ENCODE measurements at regions not wholly inside any gene's neighbourhood (a gene's known extent, or its start where the extent isn't known, plus 50 kb on each side); places are given as distances from the start of the nearest gene placed in this dataset.
"Not testable (repeated sequence)": the region's sequence is repeated elsewhere in the genome, so short reads cannot be mapped to it uniquely, and the experiment has no call there.

DNA sequence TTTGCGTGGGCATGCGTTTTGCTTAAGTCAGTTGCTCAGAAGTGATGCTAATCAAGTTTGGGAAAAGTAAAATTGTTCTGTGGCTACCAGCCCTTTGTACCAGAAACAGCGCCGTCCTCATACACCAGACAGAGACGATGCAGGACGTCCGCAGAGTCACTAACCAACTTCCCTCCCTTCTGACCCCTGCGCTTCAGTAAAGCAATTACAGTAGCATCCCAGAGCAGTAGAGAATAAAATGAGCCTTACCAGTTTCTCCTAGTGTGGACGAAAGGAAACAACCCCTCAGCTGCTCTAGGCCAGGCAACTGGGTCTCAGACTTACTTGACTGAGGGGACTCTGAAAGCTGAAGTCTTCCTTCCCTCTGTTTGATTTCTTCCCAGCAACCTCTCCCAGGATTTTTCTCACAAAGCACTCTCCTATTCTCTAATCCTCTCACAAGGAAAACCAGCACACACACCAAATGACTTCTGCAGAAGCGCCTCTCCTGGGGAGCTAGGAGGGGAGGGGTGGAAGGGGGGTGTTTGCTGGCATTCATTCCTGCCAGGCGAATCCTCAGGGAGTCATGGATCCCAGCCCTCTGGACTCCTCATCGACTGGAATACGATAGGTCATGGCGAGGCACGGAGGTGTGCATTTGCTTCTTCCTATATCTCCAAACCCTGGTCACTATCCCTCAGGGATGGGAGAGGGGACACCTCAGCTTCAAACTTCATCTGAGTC lies 56.0 kb upstream of the MID1 start:
- no peak for DNase-seq (ENCODE audit: low spot score)

DNA sequence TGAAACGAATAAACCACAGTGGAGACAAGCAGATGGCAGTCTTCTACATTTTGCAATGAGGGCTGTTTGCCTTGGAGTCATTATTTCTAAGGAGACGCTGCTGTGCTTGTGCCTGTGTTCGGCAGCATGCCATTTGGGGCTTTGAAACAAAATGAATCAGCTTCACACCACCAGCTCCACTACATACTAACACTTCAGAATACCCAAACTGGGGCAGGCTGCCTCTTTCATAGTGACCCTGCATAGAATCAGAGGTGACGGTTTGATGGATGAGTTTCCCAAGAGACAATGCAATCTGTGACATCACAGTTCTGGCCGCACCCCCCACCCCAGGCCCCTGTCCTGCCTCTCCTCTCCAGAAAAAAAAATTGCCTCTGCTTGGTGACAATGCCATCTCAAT lies 57.1 kb upstream of the MID1 start:
- DNase-seq (ENCODE audit: low spot score), result no peak

DNA sequence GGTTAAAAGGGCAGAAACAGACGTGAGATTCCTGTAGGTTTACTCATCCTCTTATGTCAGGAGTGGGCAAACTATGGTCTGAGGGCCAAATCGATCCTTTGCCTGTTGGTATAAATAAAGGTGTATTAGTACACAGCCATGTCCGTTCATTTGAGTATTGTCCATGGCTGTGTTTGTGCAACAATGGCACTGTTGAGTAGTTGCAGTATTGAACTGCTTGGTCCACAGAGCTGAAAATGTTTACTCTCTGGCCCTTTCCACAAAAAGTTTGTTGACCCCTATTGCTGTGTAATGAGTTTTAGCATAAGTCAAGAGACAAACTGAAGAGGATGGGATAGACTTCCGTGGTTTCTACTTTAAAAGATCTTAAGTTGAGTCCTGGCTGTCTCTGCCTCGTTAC lies 59.0 kb upstream of the MID1 start:
- no peak for DNase-seq (ENCODE audit: low spot score)

DNA sequence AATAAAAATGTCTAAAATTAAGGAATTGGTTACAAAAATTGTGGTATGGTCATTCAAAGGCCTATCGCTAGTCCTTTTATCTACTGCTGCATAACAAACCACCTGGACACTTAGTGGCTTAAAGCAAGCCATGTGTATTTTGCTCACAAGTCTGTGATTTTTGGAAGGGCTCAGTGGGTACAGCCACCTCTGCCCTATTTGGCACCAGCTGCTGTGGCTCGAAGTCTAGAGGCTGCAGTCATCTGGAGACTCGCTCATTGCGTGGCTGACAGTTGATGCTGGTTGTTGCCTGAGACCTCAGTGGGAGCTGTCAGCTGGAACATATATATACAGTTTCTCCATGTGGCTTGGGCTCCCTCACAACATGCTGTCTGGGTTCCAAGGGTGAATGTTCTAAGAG lies 60.8 kb upstream of the MID1 start:
- no peak for DNase-seq (ENCODE audit: low spot score)

DNA sequence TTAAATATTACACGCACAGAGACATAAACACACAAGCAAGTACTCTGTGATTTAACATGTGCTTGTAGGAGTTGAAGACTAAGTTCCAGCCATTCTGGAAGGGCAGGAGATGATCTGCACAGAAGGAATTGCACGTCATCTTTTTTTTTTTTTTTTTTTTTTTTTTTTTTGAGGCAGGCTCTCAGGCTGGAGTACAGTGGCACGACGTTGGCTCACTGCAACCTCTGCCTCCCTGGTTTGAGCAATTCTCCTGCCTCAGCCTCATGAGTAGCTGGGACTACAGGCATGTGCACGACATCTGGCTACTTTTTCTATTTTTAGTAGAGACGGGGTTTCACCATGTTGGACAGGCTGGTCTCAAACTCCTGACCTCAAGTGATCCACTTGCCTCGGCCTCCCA lies 63.2 kb upstream of the MID1 start:
- not testable (repeated sequence) for DNase-seq (ENCODE audit: low spot score)

DNA sequence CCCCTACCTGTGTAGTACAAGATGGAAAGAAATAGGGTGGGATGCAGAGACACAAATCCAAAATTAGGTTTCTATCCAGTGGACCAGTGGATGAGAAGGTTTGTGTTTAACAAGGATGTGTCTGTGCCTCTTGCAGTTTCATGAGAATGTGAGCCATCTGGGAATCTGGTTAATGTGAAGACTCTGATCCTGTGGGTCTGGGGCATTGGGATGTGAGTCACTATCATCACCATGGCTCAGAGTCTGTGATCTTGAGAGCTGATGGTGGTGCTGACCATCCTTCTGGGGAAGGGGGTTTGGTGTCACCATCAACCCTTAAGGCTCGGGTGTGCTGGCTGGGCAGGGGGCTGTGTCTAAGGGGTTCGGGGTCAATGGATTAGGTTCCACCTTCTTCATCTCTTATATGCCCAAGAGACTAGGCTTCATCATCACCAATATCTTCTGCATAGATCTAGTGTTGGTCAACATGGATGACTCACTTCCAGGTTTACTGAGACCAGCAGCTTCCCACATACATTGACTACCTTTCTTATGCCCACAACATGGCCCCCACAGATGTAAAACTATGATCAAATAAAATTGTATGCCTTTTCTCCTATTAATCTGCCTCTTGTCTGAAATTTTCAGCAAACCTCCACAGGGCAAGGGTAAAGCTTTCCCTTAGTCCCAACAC lies 65.7 kb upstream of the MID1 start:
- no peak for DNase-seq (ENCODE audit: low spot score)

DNA sequence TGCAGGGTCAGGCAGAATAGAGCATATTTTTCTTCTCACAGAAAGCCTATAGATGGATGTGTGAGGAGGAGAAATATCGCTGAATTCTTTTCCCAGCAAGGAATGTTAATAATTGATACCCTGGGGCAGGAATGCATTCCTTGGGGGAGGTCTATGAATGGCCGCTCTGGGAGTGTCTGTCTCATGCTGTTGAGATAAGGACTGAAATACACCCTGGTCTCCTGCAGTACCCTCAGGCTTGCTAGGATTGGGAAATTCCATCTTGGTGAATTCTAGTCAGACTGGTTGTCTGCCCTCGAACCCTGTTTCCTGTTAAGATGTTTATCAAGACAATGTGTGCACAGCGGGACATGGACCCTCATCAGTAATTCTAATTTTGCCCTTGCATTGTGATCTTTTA lies 71.4 kb upstream of the MID1 start:
- DNase-seq (ENCODE audit: low spot score), result not testable (repeated sequence)

DNA sequence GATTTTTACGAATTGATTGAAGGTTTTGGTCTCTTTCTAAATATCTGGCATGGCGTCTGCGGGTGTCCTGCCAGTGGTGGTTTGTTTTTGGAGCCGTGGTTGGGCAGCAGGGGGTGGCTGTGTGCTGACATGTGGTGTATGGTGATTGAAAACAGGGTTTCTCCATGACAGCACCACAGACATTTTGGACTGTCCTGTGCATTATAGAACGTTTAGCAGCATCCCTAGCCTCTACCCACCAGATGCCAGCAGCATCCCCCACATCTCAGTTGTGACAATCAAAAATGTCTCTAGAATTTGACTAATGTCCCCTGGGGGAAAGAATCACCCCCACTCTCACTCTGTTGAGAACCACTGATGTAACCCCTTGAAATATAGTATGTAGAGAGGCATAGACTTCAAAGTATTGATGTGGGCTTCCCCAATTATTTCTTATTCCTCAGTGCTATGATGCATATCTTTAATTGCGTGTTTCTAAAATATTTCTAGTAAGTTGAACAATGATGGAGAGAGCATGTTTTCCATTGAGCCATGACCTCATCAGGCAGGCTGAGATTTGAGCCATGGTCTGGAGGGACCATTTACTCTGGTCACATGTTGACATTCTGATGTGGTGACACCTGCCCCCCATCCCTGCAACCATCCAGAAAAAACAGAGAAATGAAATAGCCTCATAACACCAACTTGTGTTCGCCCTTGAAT lies 77.4 kb upstream of the MID1 start:
- DNase-seq (ENCODE audit: low spot score), result no peak

DNA sequence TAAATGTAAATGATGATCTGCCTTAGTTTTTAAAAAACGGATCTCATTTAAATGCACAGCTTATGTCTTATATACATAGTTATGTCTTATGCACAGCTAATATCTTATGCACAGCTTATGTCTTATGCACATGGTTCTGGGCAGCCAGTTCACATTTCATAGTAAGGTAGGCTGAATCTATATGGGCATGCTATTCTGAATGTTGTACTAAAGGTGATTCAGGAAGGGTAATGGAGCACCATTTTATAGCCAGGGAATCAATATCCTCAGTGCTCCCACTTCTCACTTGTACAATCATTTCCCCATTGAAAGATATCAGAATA lies 77.9 kb upstream of the MID1 start:
- no peak for DNase-seq (ENCODE audit: low spot score)

DNA sequence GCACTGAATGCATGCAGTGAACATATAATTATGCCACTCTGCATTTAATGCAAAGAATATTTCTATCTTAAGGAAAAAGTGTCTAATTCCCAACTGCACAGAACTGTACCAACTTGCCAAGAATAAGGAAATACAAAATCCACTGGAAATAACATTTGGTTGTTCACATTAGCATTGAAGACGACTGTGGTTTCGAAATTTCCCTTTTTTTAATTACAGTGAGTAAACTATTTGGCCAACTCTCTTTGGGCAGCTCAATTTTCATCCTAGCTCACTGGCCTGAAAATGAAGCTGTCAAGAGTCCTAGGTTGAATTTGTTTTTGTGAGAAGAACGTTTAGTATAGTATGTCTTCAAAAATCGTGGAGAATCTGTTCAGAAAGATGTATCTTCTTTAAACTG lies 81.6 kb upstream of the MID1 start:
- no peak for DNase-seq (ENCODE audit: low spot score)

DNA sequence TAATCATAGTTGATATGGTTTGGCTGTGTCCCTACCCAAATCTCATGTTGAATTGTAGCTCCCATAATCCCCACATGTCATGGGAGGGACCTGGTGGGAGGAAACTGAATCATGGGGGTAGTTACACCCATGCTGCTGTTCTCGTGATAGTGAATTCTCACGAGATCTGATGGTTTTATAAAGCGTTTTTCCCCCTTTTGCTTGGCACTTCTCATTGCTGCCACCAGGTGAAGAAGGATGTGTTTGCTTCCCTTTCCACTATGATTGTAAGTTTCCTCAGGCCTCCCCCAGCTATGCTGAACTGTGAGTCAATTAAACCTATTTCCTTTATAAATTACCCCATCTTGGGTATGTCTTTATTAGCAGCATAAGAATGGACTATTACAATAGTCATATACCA lies 86.0 kb upstream of the MID1 start:
- not testable (repeated sequence) for DNase-seq (ENCODE audit: low spot score)

DNA sequence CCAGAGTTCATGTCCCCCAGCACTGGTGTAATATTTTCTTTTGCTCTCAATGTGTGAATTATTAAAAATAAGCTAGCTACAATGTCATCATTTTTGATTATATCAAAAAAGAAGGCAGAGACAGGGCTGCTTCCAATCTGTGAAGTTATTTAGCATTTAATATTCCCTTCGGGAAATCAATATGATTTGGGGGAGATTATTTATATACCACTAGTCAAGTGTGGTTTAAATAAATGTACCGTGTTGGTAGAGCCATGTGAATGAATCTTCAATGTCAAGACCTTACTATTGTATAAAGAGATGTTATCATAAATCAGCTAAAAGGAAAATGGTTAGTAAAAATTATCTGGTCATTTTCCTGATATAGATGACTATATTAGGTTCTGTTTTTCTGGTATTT lies 87.4 kb upstream of the MID1 start:
- no peak for DNase-seq (ENCODE audit: low spot score)

DNA sequence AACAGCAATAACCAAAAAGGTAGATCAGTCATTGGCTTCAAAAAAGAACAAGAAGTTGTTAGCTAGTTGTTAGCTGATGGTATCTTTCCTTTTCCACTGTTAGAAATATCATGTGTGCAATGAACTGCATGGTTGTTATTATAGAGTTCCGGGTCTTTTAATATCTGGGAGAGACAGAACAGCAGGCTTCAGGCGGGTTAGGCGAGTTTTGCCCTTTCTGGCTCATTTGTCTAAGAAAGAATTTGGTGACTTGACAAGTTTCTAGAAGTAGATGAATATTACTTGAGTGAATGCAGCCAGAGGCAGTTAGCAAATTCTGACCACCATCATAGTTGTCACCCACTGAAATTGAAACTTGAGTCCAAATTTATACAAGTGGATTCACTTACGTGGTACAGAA lies 88.9 kb upstream of the MID1 start:
- no peak for DNase-seq (ENCODE audit: low spot score)

DNA sequence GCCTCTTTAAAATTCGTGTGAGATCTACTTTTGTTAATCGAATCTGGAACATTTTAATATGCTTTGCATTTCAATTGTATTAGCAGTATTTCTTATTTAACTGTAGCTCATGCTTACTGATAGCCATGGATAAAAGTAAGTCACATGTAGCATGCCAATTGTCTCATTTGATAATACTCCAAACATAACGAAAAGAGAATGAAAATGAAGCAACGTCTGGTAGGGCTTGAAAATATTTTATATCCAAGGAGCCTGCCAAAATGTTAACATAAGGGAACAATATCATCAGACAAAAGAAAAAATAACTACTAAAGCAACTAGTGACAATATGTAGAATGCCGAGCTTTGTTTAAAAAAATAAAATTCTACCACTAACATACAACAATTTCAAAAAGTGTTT lies 94.1 kb upstream of the MID1 start:
- no peak for DNase-seq (ENCODE audit: low spot score)

DNA sequence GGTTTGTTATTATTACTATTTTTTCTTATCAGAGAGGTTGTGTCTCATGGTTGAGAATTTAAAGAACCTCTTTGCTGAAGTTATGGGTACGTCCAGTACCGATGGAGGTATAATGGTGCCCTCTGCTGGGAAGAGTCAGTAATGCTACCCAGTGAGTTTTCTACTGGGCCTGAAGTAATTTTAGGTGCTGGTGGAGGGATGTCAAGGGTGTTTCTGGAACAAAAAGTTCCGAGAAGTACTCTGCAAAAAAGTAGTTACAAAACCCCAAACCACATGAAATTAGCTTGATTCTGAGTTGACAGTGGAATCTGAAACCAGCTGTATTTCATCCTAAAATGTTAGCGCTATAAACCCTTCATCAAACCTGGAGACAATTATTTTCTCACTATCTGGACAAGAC lies 102.5 kb upstream of the MID1 start:
- peak; percentile 49 for DNase-seq (ENCODE audit: low spot score)

DNA sequence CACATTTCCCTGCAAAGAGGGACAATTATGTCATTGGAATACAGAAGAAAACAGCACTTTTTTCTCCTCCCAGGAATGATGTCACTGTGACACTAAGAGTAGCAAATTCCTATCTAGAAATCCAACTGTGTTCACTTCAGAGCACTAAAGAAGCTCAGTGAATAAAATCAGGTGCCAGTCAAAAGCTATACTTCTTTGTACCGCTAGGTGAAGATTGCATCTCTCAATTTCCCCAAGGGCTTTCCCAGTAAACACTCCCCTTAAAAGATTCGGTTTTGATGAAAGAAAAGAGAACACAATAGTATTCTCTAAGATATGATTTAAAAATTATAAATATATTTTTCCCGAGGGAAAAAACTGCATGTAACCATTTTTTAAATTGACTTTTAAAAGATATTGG lies 104.7 kb upstream of the MID1 start:
- no peak for DNase-seq (ENCODE audit: low spot score)

DNA sequence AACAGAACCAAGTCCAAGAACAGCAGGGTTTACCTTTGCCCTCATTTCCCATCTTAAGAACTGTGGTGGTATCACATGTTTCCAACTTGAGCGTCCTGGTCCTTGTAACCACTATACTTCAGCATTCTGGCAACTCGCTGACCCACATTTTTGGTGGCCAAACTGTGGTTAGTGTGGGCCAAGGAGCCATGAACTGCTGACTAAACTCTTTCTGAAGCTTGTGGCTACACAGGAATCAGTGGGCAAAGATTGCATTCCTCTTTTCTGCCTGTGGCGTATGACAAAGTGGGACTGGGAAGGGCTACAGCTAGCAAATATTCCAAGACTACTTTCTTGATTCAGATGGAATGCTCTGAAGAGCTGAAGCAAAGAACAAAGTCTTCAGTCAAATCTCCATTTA lies 106.3 kb upstream of the MID1 start:
- peak; percentile 40 for DNase-seq (ENCODE audit: low spot score)

DNA sequence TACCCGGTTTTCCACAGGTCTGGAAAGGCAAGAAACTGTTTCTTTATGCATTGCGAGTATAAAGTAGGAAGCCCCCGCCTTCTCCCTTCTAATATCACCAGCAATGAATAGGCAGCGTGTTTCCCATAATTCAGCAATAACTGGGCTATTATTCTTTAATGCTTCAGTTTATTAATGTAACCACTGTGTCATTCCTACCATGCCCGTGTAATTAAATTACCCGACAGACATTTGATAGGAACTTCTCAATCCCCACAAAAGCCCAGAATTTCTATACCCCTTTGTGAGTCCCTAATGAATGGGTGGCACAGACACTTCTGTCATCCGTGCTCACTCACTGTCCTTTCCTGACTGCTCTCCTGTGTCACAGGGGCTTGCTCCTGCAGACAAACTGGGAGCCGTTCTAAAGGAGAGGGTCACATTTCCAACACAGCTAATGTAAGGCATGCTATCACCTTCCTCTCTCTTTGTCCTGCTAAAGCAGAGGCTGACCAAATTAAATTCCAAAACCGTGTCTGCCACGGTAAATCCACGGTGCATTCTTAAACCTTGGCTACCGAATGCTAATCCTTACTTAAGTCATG lies 108.5 kb upstream of the MID1 start:
- no peak for DNase-seq (ENCODE audit: low spot score)

DNA sequence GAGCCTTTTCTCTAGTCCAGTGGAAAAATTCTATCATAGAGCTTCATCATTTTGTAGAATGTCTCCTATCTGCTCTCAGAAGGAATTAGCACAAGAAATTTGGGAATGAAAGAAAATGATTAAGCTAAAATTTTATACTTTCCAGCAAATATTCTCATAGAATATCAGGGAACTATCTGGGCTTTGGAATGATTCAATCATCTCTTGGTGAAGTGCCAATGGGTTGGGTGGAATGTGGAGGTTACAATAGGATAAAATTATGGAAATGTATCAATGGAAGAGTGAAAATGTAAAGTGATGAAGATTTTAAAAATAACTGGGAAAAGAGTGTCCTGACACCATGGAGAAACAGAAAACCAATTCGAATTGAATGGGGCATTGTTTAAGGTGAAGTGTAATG lies 119.0 kb upstream of the MID1 start:
- DNase-seq (ENCODE audit: low spot score), result no peak

DNA sequence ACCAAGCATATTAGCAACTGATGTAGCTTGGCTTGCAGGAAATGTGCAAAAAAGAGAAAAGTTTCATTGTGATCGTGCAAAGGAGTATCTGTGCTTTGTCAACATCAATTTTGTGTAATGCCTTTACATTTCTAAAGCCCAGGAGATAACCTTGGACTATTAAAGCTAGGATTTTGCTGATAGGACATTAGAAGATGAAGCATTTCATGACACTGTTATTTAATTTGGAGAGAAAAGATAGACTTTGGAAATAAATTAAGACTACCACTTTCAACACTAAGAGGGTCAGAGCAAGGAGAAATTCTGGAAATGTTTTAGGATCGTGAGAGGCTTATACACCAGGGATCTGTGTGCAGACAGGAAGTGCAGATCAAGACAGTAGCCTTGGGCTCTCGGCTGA lies 120.6 kb upstream of the MID1 start:
- DNase-seq (ENCODE audit: low spot score), result no peak

DNA sequence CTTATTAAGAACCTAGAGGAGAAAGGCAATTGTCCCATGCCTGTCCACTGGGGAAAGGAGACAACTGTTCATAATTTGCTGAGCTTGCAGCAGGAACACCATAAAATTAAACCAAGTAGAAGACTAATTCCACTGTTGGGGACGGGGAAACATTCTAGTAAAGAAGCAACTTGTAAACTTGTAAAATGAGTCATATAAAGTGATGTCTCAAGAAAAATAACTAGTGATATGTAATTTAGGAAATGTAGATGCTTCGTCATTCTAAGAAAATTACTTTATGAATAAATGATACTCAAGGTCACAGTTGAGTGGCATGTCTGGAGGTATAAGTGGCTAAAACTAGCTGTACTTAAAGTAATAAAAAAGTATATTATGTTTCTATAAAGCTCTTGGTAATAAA lies 121.2 kb upstream of the MID1 start:
- DNase-seq (ENCODE audit: low spot score), result no peak

DNA sequence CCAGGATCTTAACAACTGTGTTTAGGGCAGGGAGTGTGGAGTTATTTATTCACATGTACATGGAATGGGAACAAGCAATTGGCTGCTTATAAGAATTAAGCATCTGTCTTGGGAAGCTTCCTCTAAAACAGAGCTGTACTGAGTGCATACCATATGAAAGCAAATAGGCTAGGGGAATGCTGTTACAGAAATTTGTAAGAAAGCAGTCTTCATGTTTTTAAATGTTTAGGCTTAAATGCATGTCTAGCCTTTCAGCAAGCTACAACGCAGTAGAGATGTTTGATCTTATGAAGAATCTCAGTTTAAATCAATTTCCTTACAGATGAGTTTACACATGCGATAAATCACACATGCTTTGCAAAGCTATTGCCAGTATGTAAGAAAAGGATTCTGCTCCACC lies 123.1 kb upstream of the MID1 start:
- no peak for DNase-seq (ENCODE audit: low spot score)

DNA sequence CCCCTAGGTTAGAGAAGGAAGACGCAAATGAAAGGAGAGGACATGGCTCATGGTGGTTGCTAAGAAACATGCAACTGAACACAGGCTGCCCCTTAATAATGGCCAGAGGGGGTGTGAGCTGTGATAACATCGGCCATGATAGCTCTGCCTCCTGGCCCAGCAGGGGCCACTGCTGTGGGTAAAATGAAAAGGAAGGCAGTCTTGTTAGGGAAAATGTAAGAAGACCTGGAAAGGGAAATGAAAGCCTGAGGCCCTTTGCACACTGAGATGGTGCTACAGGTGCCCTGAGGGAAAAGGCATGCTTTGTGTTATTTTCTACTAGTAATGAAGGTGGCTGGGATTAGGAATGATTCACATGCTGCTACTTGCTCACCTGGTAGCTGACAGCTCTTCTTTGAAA lies 123.6 kb upstream of the MID1 start:
- DNase-seq (ENCODE audit: low spot score), result no peak
